Right renal pelvis (tissue), 4 donors: ENCODE measurements at regions not wholly inside any gene's neighbourhood (a gene's known extent, or its start where the extent isn't known, plus 50 kb on each side); places are given as distances from the start of the nearest gene placed in this dataset.
"Not testable (repeated sequence)": the region's sequence is repeated elsewhere in the genome, so short reads cannot be mapped to it uniquely, and the experiment has no call there.

Experiments
- DNase-seq, 4 donors: peaks; one replicate each; pipeline ENCODE4 v3.0.0-alpha.2; 2013; ENCODE audit warnings: low read depth in 4 of 4, low spot score in 3 of 4, missing footprints in 1 of 4

DNA sequence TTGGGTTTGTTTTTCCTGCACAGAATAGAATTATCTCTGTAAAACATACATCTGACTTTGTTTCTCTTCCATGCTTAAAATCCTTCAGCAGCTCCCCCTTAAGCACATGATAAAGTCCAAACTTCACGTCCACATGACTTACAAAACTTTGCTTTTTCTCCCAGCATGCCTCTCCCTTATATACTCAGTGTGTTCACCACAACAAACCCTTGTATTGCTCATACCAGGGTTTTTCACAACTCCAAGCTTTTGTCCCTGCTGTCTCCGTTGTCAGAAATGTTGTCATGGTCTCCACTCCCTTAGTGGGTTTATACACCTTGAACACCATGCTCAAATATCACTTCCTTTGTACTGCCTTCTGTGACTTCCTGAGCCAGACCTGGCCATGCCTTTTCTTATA, 91.1 kb upstream of the MITF start:
- DNase-seq, result no peak

DNA sequence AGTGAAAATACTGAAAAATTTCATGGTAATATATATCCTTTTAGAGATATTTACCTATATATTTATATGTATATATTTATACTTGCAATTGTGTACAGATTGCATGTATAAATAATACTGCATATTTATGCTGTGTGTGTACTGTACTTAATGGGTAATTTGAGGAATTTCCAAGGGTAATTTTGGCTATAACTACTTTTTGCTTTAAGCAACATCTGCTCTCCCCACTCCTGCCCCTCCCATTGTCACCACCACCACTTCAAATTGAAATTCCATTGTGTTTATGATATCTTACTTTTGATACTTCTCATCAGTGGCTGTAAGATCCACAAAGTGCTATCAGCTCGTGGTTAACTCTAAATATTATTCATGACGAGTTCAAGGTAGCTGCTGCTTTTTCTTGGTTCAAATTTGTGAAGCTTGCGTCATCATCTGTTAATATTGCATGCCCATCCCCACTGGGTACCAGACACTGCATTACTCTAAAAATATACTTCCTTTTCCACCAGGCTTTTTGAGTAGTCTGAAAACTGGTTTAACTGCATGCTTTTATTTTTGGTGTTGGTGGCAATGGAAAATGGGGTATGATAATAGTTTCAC, 91.7 kb upstream of the MITF start:
- DNase-seq, result no peak

DNA sequence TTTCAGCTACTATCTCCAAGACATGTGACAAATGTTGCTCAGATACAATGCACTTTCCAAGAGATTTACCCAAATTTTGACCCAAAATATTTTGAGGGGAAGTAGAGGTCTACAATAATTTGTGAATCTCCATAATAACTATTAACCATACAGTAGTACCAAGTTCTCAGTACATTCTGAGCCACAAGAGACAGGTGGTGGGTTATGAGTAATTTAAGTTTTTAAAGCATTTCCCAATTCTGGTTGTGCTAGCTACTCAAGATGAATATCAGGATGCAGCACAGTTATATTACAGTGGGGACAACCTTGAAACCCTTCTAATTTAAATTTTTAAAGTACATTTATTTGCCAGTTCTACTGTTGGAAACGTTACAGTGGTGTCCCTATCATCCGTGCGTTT, 92.2 kb upstream of the MITF start:
- DNase-seq, result no peak

DNA sequence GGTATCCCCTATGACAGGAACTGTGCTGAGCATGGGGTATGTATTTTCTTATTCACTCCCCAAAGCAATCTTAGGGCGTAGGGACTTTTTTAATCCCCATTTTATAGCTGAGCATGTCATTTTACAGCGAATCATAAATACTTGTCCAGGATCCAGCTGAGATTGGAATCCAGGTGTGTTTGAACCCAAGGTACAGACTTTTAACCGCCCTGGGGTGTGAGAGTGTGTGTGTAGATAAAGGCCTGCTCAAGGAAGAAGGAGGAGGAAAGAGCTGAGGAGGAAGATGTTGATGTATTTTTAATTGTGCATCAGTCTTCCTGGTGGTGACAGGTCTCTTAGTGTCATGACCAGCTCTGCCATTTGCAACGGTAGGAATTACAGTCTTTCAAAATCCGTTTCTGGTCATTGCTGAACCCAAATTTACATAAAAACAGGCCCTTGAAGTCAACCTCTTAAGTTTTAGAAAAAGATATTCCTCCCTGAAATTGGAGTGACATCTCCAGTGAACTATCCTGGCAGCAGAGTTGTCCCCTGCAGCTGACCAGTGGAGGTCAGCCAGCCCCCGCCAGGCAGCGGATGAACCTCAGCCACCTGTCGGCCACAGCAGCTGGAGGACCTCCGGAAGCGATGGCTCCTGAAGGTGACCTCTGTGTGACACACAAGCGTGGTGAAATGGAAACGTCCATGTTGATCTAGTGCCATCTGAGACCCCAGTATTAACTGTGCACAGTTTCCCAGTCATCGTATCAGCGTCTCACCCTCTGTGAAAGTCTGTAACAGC, 92.8 kb upstream of the MITF start:
- no peak for DNase-seq

DNA sequence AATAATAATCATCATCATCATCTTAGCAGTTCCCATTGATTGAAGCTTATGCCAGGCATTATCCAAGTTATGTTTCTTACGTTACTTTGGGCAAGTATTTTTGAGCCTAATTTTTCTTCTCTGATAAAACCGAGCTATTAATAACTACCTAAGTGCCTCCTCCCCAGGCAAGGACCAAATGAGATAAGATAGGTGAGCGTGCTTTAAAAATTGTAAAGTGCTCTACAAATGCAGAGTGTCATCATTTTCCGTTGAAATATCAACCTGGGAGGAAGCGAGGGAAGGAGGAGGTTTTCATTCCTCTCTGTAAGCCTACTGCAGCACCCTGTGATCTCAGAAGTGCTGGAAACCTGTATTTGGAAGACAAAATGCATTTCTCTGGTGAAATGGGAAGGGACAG, 96.7 kb upstream of the MITF start:
- DNase-seq, result no peak

DNA sequence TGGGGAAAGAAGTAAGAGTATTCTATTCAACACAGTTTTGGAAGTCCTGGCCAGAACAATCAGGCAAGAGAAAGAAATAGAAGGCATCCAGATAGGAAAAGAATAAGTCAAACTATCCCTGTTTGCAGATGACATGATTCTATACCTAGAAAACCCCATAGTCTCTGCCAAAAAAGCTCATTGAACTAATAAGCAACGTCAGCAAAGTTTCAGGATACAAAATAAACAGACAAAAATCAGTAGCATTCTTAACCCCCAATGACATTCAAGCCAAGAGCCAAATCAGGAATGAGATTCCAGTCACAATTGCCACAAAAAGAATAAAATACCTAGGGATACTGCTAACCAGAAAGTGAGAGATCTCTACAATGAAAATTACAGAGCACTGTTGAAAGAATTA, 99.4 kb upstream of the MITF start:
- no peak for DNase-seq

DNA sequence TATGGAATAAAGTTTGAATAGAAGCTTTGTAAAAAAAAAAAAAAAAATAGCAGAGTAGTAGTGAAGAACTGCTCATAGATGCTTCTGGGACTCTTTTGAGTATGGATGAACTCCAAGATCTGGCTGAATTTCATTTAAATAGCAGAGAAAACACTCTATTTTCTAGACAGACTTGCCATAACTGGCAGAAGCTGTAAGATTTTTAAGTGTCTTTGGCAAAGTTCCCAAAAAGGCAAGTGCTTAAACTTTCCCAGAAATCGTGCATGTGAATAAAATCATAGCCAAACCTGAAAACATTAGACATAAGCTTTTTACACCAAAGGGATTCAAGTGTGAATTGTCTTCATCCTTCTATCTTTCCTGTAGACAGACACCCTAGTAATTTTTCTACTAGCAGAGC, 110.3 kb upstream of the MITF start:
- DNase-seq, result peak in 1 of 4 donors; percentile 3

DNA sequence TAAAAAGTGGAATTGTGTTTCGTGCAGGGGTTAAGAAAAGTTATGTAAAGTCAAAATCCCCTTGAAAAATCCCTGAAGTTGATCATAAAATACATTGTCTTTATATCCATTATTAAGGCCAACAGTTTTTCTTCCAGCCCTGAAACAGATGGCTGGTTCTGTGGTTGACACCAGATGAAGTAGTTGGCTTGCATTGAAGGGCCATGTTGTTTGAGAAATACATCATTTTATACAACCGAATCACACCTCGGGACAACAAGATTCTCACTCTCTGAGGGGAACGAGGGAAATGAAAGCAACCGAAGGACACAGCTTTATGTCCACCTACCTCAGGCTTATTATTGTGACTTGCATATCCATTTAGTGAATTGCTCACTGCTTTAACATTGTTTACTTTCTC, 126.0 kb upstream of the MITF start:
- DNase-seq, result no peak

DNA sequence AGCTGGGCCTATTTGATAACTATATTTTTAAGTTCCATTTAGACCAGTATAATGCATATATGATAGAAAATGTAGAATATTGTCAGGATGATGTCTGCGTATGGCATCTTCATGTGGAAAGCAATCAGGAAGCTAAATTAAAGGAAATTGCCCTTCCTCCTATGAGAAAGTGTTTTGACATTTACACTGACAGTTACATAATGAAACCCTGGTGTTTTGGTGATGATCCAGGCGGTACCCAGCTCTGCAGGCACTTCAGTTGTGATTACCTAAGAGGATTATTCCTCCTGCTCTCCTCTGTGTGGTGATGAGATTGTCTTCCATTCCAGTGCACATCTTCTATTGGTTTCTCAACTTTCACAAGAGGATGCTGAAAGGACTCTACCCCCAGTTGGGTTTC, 126.5 kb upstream of the MITF start:
- DNase-seq, result no peak

DNA sequence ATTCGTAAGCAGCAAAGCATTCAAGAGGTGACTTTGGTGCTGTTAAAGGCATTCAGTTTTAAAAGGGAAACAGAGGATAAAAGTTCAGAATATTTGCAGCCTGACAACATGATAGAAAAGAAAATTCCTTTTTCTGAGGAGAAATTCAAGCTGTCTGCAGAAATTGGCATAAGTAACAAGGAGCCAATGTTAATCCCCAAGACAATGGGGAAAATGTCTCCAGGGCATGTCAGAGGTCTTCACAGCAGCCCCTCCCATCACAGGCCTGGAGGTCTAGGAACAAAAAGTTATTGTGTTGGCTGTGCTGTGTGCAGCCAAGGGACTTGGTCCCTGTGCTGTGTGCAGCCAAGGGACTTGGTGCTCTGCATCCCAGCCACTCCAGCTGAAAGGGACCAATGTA, 129.7 kb upstream of the MITF start:
- DNase-seq, result not testable (repeated sequence)

DNA sequence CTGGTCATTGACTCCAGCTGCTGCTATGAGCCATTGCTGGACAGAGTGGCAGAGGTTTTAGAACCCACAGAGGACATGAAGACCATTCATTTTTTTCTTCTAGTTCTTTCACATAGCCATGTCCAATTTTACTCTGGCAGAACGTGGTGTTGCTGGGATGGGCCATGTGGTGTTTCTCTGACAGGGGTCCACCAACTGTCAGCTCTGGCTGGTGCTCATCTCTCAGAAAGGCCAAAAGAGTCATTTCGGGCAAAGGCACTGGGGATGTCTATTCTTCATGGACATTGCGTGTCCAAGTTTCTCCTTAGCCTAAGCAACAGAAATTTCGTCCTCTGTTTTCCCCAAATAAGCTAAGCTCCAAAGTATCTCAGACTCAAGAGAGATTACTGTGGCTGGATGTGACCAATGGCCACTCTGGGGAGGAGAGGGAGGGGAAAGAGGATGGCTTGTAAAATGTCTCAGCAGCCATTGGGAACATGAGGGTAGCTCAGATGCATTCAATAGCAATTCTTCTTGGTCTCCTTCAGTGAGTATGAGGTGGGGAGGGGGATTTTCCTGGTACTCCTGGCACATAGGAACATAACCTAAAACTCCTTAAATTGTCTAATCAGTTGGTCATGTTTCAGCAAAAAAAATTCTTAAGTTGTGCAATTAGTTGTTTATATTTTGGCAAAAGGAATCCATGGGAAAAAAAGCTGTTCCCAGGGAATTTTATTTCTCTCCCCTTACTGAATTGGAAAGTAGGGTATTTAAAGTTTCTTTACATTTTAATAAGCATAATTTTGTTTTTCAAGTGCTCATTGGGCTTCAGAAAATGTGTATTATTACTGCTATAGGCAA, 131.6 kb upstream of the MITF start:
- no peak for DNase-seq

DNA sequence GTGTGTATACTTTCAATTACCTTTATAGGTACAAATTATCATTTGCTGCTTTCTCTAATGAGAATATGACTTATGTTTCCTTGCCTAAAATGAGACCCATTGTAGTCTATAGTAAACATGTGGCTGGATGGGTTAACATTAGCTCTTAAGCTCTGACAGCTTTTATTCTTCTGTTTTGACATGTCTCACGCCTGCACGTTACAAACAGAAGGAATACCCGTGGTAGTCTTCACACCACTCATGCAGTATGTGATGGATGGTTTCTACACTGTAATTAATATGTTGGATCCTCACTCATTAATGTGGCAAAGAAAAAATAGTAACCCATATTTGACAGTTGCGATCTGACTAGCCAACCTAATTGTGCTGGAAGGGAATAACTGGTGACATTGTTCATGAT, 133.4 kb upstream of the MITF start:
- DNase-seq, result no peak

DNA sequence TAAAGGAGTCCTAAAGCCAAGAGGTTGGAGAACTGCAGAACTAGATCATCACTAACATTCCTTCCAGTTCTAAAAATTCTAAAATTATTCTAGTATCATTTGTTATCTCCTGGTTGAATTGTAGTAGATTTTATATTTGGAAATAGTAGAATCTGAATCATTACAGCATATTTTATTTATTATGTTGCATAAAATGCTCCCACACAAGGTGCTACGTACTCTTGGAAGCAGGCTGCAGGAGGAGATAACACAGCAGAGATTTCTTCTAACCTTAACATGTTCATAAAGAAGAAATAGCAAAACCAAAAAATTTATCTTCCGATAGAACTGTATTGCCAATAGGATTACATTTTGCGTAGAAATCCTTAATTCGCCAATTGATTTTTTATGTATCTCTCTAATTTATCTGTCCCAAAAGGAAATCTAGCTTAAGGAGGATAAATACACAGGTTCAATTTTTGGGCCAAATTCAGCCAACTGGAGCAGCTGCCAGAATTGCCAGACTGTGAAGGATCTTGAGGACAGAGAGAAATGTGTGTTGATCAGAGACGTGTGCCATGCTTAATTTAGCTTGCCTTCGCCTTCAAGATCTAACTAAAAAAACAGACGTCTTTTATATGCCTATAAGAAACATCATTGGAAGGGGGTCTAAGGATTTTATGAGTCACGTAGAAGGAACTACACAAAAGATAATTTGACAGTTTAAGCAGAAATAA, 134.4 kb upstream of the MITF start:
- no peak for DNase-seq

DNA sequence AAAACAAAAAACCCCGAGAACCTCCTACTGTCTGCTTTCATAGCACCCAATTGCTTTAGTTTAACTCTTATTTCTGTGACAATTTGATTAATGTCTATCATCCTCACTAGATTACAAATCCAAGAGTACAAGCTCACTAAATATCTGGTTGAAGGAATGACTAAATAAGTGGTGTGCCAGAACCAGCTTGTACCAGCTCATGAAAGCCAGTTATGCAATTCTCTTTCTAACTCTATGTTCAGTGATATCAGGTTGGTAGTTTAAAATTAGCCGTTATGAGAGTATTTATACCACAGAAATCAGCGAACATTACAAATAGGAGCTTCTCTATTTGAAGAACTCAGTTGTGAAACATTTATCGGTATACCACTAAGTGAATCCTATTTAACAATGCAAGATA, 137.2 kb upstream of the MITF start:
- DNase-seq, result no peak

DNA sequence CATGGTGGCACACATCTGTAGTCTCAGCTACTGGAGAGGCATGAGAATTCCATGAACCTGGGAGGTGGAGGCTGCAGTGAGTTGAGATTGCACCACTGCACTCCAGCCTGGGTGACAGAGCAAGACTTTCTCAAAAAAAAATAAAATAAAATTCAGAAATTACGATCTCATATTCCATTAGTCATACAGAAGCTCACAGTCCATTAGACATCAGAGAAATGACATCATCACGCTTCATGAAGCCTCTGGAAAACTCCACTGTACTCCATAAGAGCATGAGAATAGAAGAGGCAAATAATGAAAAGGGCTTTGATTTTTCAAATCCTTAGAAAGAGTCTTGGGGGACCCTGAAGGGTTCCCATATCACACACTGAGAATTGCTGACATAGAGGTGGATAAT, 145.0 kb upstream of the MITF start:
- no peak for DNase-seq

DNA sequence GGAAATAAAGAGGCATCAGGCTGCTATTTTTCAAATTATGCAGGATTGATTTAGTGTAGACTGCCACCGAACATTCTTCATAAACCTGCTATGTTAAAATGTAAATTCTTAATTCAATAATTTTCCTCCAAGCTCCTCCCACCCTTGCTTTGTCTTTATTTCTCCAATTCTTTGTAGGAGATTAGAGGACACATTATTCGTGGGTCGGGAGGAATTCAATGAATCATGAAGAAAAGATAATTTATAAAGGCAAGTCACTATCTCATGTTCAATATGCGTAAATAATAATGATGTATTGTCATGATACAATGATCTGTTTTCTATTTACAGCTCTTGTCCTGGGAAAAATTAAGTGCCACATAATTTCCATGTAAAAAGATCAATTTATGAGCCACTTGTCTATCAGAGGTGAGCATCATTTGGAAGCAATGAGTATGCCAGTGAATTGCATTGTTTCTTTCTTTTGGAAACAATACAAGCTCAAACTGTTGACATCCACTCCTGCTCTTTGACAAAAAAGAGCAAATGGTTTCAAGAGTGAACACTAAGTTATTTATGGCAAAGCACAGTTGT, 148.0 kb upstream of the MITF start:
- DNase-seq, result no peak

DNA sequence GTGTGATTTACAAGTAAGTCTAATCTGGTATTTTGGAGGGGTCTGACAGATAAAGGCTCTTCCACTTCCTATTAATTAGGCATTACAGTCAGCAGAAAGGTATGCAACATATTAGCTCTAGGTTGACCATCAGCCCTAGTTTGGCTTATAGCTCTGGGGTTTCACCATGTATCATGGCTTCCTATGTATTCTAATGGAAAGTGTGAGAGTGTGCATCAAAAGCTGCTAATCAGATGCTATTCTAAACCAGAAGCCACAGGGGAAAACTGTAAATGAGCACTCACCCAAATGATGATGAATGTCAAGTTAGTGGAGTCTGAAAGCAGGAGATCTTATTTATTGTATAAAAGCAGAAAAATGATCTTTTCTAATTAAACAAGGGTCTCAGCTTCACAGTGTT, 149.2 kb upstream of the MITF start:
- DNase-seq, result no peak

DNA sequence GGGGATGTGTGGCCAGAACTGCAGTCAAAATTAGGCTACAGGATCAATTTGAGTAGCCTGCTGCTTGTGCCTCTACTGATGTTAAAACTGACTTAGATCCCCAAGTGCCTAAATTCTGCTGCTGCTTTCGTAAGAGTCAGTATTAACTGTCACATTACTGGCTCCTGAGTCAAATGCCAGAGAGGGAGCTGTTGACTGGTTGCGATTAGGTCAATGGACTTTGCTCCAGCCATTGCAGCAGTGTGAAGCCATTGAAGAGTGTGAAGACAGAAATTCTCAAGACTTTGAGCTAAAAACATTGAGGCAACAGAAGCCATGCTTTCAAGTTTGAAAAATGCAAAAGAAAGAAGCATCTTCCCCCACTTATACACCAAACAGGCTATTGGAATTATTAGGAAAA, 151.1 kb upstream of the MITF start:
- DNase-seq, result no peak

DNA sequence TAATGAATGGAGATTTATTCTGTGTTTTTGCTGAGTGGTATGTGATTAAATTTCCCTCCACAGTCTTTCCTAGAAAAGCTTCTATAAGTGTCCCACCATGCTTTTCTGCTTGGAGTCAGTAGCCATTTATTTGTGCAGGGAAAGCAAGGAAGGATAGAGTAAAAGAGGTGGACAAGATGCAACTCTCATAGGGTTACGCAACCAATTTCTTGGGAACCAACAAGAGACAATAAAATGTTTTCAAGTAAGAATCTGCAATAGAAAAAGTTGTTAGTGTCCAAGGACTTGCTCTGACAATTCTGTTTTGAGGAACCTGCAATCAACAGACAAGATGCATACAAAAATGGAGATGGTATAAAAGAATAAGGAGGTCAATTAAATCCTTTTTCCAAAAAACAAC, 153.8 kb upstream of the MITF start:
- DNase-seq, result no peak

DNA sequence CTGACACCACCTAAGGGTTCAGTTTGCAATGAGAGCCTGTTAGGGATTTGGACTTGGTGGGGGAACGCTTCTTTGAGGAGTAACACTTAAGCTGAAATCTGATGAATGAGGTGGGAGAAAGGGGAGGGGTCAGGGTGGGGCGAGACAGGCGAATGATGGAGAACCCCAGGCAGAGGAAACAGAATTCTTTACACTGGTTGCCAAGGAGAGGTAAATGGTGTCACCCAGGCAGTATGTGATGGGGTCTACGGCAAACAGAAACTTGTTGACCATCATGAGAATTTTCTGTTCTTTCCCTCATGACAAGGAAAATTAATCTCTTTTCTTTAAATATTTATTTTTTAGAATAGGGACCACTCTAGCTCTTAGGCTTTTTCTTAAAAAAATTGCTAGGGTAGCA, 157.2 kb upstream of the MITF start:
- no peak for DNase-seq
